ENCODE measurements at regions not wholly inside any gene's neighbourhood (a gene's known extent, or its start where the extent isn't known, plus 50 kb on each side); places are given as distances from the start of the nearest gene placed in this dataset.

DNA sequence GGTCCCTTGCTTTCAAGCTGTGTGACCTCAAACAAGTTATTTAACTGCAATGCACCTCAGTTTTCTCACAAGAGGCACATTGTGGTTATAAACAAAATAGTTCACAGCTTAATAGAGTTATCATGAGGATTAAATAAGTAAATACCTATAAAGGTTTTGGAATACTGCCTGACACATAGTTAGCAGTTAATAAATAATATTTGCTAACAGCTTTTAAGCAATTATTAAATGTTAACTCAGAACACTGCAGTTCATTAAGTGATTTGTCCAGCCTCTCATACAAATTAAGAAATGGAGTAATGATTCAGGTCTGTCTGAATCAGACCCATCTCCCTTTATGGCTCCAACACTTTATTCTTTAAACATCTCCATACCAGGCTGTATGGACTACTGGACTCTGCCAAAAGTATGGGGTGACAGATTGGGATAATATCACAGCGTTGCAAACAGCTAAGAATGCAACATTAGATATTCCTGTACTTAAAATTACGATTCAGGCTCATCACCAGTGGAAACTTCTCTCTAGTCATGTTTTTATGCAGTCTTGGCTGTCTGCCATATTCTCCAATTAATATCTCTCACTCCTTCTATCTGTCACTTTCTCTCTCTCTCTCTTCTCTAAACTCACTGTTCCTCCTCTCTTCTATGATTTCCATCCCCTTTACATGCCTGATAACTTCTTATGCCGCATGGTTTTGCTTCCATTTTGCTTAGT, 370.6 kb upstream of the UBE2E3 start:
- H3K27ac ChIP-seq (ENCODE audit: low read depth, low read length) = no peak overlapping the region
- H3K9ac ChIP-seq (ENCODE audit: low read length) = no peak overlapping the region
- H3K4me2 ChIP-seq (ENCODE audit: low read length) = no peak overlapping the region
- Mint-ChIP-seq H3K27me3 (ENCODE audit: low read depth, unreplicated experiment) (peaks cover 4% of the 10 kb centered on the region), H3K4me1 (ENCODE audit: low read depth, unreplicated experiment) (no peaks in the 10 kb centered on the region), H3K27ac (ENCODE audit: unreplicated experiment) (no peak overlapping the region), H3K9me3 (ENCODE audit: unreplicated experiment) (no peaks in the 10 kb centered on the region), H3K4me3 (ENCODE audit: unreplicated experiment) (no peak overlapping the region), H3K36me3 (ENCODE audit: low read depth, unreplicated experiment) (no peaks in the 10 kb centered on the region)
- no peaks in the 10 kb centered on the region for H3K9me3 ChIP-seq (ENCODE audit: insufficient read depth, low read depth, low read length)
- DNase-seq (ENCODE audit: low read depth) = no peak
- TF ChIP-seq, protein P1, sequence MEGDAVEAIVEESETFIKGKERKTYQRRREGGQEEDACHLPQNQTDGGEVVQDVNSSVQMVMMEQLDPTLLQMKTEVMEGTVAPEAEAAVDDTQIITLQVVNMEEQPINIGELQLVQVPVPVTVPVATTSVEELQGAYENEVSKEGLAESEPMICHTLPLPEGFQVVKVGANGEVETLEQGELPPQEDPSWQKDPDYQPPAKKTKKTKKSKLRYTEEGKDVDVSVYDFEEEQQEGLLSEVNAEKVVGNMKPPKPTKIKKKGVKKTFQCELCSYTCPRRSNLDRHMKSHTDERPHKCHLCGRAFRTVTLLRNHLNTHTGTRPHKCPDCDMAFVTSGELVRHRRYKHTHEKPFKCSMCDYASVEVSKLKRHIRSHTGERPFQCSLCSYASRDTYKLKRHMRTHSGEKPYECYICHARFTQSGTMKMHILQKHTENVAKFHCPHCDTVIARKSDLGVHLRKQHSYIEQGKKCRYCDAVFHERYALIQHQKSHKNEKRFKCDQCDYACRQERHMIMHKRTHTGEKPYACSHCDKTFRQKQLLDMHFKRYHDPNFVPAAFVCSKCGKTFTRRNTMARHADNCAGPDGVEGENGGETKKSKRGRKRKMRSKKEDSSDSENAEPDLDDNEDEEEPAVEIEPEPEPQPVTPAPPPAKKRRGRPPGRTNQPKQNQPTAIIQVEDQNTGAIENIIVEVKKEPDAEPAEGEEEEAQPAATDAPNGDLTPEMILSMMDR (IDR thresholded peaks at IDR 0.05; ENCODE audit: insufficient read depth, low read depth, low read length) = no peak
- TF ChIP-seq EZH2 (IDR thresholded peaks at IDR 0.05; ENCODE audit: insufficient read depth, low read length) = no peak
- H3K27me3 ChIP-seq (ENCODE audit: insufficient read depth, low read length) = no peaks in the 10 kb centered on the region
- no peak overlapping the region for H3K4me3 ChIP-seq (ENCODE audit: insufficient read depth, low read depth, low read length)
- H4K20me1 ChIP-seq (ENCODE audit: insufficient read depth, low read length) = no peaks in the 10 kb centered on the region
- H2AFZ ChIP-seq (ENCODE audit: low read depth, low read length) = no peak overlapping the region
- no peaks in the 10 kb centered on the region for H3K36me3 ChIP-seq (ENCODE audit: insufficient read depth, low read length)
- no peak for FAIRE-seq
- no peaks in the 10 kb centered on the region for H3K4me1 ChIP-seq (ENCODE audit: insufficient read depth, low read length)
- no peaks in the 10 kb centered on the region for H3K79me2 ChIP-seq (ENCODE audit: insufficient read depth, low read length)

DNA sequence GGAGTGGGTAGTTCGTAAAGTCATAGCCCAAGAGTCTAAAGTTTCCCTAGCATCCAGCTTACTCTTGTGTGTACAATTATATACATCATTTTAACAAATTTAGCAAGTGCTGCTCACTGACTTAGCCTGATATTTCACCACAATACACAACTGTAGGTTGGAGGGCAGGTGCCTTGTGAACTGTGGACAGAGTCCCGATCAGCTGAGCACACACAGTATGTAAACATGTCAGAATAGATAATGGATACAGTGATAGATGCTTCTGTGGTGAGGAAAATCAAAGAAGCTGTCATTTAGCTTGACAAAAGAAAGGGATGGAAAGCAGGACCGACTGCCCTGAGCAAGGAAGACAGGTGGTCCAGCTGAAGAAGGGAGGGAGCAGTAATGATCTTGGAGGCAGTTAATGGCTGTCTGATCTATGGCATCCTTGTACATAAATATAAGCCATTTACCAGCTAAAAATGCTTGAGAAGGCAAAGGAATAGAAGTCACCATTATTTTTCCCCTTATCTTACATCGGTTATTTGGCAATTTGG, 372.8 kb upstream of the UBE2E3 start:
- H3K9me3 Mint-ChIP-seq (ENCODE audit: unreplicated experiment) = no peaks in the 10 kb centered on the region
- H3K4me1 Mint-ChIP-seq (ENCODE audit: low read depth, unreplicated experiment) = no peaks in the 10 kb centered on the region
- no peaks in the 10 kb centered on the region for H3K36me3 ChIP-seq (ENCODE audit: insufficient read depth, low read length)
- H3K9me3 ChIP-seq (ENCODE audit: insufficient read depth, low read depth, low read length) = no peaks in the 10 kb centered on the region
- no peak overlapping the region for H3K27ac Mint-ChIP-seq (ENCODE audit: unreplicated experiment)
- DNase-seq (ENCODE audit: low read depth) = no peak
- H4K20me1 ChIP-seq (ENCODE audit: insufficient read depth, low read length) = no peaks in the 10 kb centered on the region
- TF ChIP-seq, protein P1 (IDR thresholded peaks at IDR 0.05; ENCODE audit: insufficient read depth, low read depth, low read length) = no peak
- no peak for TF ChIP-seq EZH2 (IDR thresholded peaks at IDR 0.05; ENCODE audit: insufficient read depth, low read length)
- no peaks in the 10 kb centered on the region for H3K36me3 Mint-ChIP-seq (ENCODE audit: low read depth, unreplicated experiment)
- H3K79me2 ChIP-seq (ENCODE audit: insufficient read depth, low read length) = no peaks in the 10 kb centered on the region
- no peaks in the 10 kb centered on the region for H3K27me3 ChIP-seq (ENCODE audit: insufficient read depth, low read length)
- no peak overlapping the region for H3K4me3 Mint-ChIP-seq (ENCODE audit: unreplicated experiment)
- H2AFZ ChIP-seq (ENCODE audit: low read depth, low read length) = no peak overlapping the region
- no peak overlapping the region for H3K4me3 ChIP-seq (ENCODE audit: insufficient read depth, low read depth, low read length)
- peaks cover 4% of the 10 kb centered on the region for H3K27me3 Mint-ChIP-seq (ENCODE audit: low read depth, unreplicated experiment)
- no peaks in the 10 kb centered on the region for H3K4me1 ChIP-seq (ENCODE audit: insufficient read depth, low read length)
- H3K4me2 ChIP-seq (ENCODE audit: low read length) = no peak overlapping the region
- FAIRE-seq = no peak
- H3K9ac ChIP-seq (ENCODE audit: low read length) = no peak overlapping the region
- H3K27ac ChIP-seq (ENCODE audit: low read depth, low read length) = no peak overlapping the region

DNA sequence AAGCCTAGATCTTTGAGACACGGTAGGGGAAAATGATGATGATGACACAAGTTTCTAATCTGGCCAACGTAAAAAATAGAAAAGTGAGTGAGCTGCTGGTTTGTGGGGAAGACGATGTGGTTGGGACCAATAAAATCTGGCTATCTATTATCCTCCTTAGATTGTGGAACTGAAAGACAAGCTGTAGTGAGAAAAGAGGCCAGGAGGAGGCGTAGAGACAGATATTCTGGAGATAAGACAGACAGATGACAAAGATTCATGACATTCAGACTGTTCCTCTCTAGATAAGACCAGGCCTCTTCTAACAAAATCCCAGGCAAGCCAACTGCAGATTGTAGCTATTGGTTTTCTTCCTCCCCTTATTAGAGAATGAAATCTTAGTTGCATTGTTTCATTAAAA, 376.3 kb upstream of the UBE2E3 start:
- no peaks in the 10 kb centered on the region for H3K9me3 ChIP-seq (ENCODE audit: insufficient read depth, low read depth, low read length)
- TF ChIP-seq EZH2 (IDR thresholded peaks at IDR 0.05; ENCODE audit: insufficient read depth, low read length) = no peak
- TF ChIP-seq, protein P1 (IDR thresholded peaks at IDR 0.05; ENCODE audit: insufficient read depth, low read depth, low read length) = peak; percentile 15
- Mint-ChIP-seq H3K9me3 (ENCODE audit: unreplicated experiment) (no peaks in the 10 kb centered on the region), H3K4me1 (ENCODE audit: low read depth, unreplicated experiment) (no peaks in the 10 kb centered on the region), H3K4me3 (ENCODE audit: unreplicated experiment) (no peak overlapping the region), H3K36me3 (ENCODE audit: low read depth, unreplicated experiment) (no peaks in the 10 kb centered on the region), H3K27me3 (ENCODE audit: low read depth, unreplicated experiment) (no peaks in the 10 kb centered on the region), H3K27ac (ENCODE audit: unreplicated experiment) (no peak overlapping the region)
- H2AFZ ChIP-seq (ENCODE audit: low read depth, low read length) = no peak overlapping the region
- H3K4me2 ChIP-seq (ENCODE audit: low read length) = no peak overlapping the region
- no peaks in the 10 kb centered on the region for H3K4me1 ChIP-seq (ENCODE audit: insufficient read depth, low read length)
- DNase-seq (ENCODE audit: low read depth) = no peak
- no peak overlapping the region for H3K27ac ChIP-seq (ENCODE audit: low read depth, low read length)
- no peak for FAIRE-seq
- H3K4me3 ChIP-seq (ENCODE audit: insufficient read depth, low read depth, low read length) = no peak overlapping the region
- H3K9ac ChIP-seq (ENCODE audit: low read length) = no peak overlapping the region
- no peaks in the 10 kb centered on the region for H4K20me1 ChIP-seq (ENCODE audit: insufficient read depth, low read length)
- no peaks in the 10 kb centered on the region for H3K27me3 ChIP-seq (ENCODE audit: insufficient read depth, low read length)
- no peaks in the 10 kb centered on the region for H3K36me3 ChIP-seq (ENCODE audit: insufficient read depth, low read length)
- H3K79me2 ChIP-seq (ENCODE audit: insufficient read depth, low read length) = no peaks in the 10 kb centered on the region

Data from astrocyte (in vitro differentiated cells and primary cell).